ENCODE measurements at regions not wholly inside any gene's neighbourhood (a gene's known extent, or its start where the extent isn't known, plus 50 kb on each side); places are given as distances from the start of the nearest gene placed in this dataset.

- no peaks in the 10 kb centered on the region for H3K4me1 ChIP-seq (replicated peaks)
- WGBS = 87% methylated on average over 5 of the region's 5 CpGs
- no peaks in the 10 kb centered on the region for H3K36me3 ChIP-seq
- intact Hi-C loops (cut with DNase I) = no loop called here
- H3K9me3 ChIP-seq = no peaks in the 10 kb centered on the region
- no peak overlapping the region for H3K27ac ChIP-seq
- DNase-seq (ENCODE audit: low spot score) = no peak
- no peak overlapping the region for H3K4me3 ChIP-seq
- TF ChIP-seq CTCF (IDR thresholded peaks at IDR 0.05) (no peak), POLR2A (IDR thresholded peaks at IDR 0.05) (no peak), POLR2AphosphoS5 (IDR thresholded peaks at IDR 0.05) (no peak)
- no peaks in the 10 kb centered on the region for H3K27me3 ChIP-seq (replicated peaks; ENCODE audit: insufficient read depth)
Observed at GRCh38 chr5:37936091-37936490, 96.2 kb upstream of the GDNF start.

- Histone ChIP-seq H3K36me3 (no peaks in the 10 kb centered on the region), H3K27ac (no peak overlapping the region), H3K4me3 (no peak overlapping the region), H3K4me1 (replicated peaks) (no peaks in the 10 kb centered on the region), H3K9me3 (no peaks in the 10 kb centered on the region), H3K27me3 (replicated peaks; ENCODE audit: insufficient read depth) (no peaks in the 10 kb centered on the region)
- intact Hi-C loops (cut with DNase I) = no loop called here
- WGBS = 78% methylated on average over 7 of the region's 7 CpGs
- no peak for DNase-seq (ENCODE audit: low spot score)
- no peak for TF ChIP-seq POLR2AphosphoS5 (IDR thresholded peaks at IDR 0.05)
- no peak for TF ChIP-seq CTCF (IDR thresholded peaks at IDR 0.05)
- TF ChIP-seq POLR2A (IDR thresholded peaks at IDR 0.05) = no peak
Observed at GRCh38 chr5:37933576-37933975, 93.7 kb upstream of the GDNF start.

GRCh38 chr5:37932450-37932849 is 92.6 kb upstream of the GDNF start:
- TF ChIP-seq POLR2A (IDR thresholded peaks at IDR 0.05) = no peak
- no peak overlapping the region for H3K27ac ChIP-seq
- 59% methylated on average over 3 of the region's 3 CpGs for WGBS
- H3K4me3 ChIP-seq = no peak overlapping the region
- H3K36me3 ChIP-seq = no peaks in the 10 kb centered on the region
- H3K27me3 ChIP-seq (replicated peaks; ENCODE audit: insufficient read depth) = no peaks in the 10 kb centered on the region
- H3K4me1 ChIP-seq (replicated peaks) = no peaks in the 10 kb centered on the region
- intact Hi-C loops (cut with DNase I) = no loop called here
- DNase-seq (ENCODE audit: low spot score) = no peak
- H3K9me3 ChIP-seq = no peaks in the 10 kb centered on the region

GRCh38 chr5:37931541-37931940 is 91.7 kb upstream of the GDNF start:
- no peaks in the 10 kb centered on the region for H3K4me1 ChIP-seq (replicated peaks)
- H3K27me3 ChIP-seq (replicated peaks; ENCODE audit: insufficient read depth) = no peaks in the 10 kb centered on the region
- no peak for TF ChIP-seq CTCF (IDR thresholded peaks at IDR 0.05)
- TF ChIP-seq POLR2AphosphoS5 (IDR thresholded peaks at IDR 0.05) = no peak
- no peak for TF ChIP-seq POLR2A (IDR thresholded peaks at IDR 0.05)
- H3K4me3 ChIP-seq = no peak overlapping the region
- 80% methylated on average over 2 of the region's 2 CpGs for WGBS
- no peaks in the 10 kb centered on the region for H3K9me3 ChIP-seq
- DNase-seq (ENCODE audit: low spot score) = no peak
- no peak overlapping the region for H3K27ac ChIP-seq
- H3K36me3 ChIP-seq = no peaks in the 10 kb centered on the region
- intact Hi-C loops (cut with DNase I) = no loop called here

GRCh38 chr5:37930350-37930749 is 90.5 kb upstream of the GDNF start:
- Histone ChIP-seq H3K27me3 (replicated peaks; ENCODE audit: insufficient read depth) (no peaks in the 10 kb centered on the region), H3K4me3 (no peak overlapping the region), H3K36me3 (no peaks in the 10 kb centered on the region), H3K27ac (no peak overlapping the region), H3K4me1 (replicated peaks) (no peaks in the 10 kb centered on the region), H3K9me3 (no peaks in the 10 kb centered on the region)
- intact Hi-C loops (cut with DNase I) = no loop called here
- WGBS = 93% methylated on average over 2 of the region's 2 CpGs
- TF ChIP-seq CTCF (IDR thresholded peaks at IDR 0.05) (no peak), POLR2AphosphoS5 (IDR thresholded peaks at IDR 0.05) (no peak), POLR2A (IDR thresholded peaks at IDR 0.05) (no peak)
- DNase-seq (ENCODE audit: low spot score) = no peak
